Calu3 (cell line): ENCODE measurements at regions not wholly inside any gene's neighbourhood (a gene's known extent, or its start where the extent isn't known, plus 50 kb on each side); places are given as distances from the start of the nearest gene placed in this dataset.
"Not testable (repeated sequence)": the region's sequence is repeated elsewhere in the genome, so short reads cannot be mapped to it uniquely, and the experiment has no call there.

Experiments
- BruUV-seq: library from RNA; stranded (reverse); fragments of 400-500 nt; replicated peaks from 2 replicates; lab custom pipeline; 2021; lab: Mats Ljungman, UMichigan
- CTCF ChIA-PET: fragments of 300-600 bp; sonication (Branson Sonifier 250); formaldehyde crosslinking; loops from one replicate; lab custom pipeline; 2022; ENCODE audit warnings: antibody characterized with exemption; lab: Charles Lee
- DNase-seq: peaks from one replicate; pipeline ENCODE4 v3.0.0; 2022
- H3K27ac Mint-ChIP-seq: one replicate; pipeline ENCODE4 v1.8.0; 2022; ENCODE audit warnings: mixed read lengths; ENCODE audit not compliant: unreplicated experiment
- H3K27me3 Mint-ChIP-seq: one replicate; pipeline ENCODE4 v1.8.0; 2022; ENCODE audit warnings: mixed read lengths; ENCODE audit not compliant: unreplicated experiment
- H3K36me3 Mint-ChIP-seq: one replicate; pipeline ENCODE4 v1.8.0; 2022; ENCODE audit warnings: mild to moderate bottlenecking, moderate library complexity, mixed read lengths; ENCODE audit not compliant: insufficient read depth, unreplicated experiment
- H3K4me1 Mint-ChIP-seq: one replicate; pipeline ENCODE4 v1.8.0; 2022; ENCODE audit warnings: mild to moderate bottlenecking, low read depth, mixed read lengths; ENCODE audit not compliant: unreplicated experiment
- H3K4me3 Mint-ChIP-seq: one replicate; pipeline ENCODE4 v1.8.0; 2022; ENCODE audit warnings: mild to moderate bottlenecking, low read depth, moderate library complexity, mixed read lengths; ENCODE audit not compliant: unreplicated experiment
- H3K9me3 Mint-ChIP-seq: one replicate; pipeline ENCODE4 v1.8.0; 2022; ENCODE audit warnings: low read depth, mixed read lengths; ENCODE audit not compliant: unreplicated experiment
- intact Hi-C: fragments of 100-400 bp; cut with micrococcal nuclease; formaldehyde crosslinking; loops from one replicate; pipeline ENCODE4 v1.10.0; 2022; ENCODE audit not compliant: unreplicated experiment
- TF ChIP-seq, protein P1 (sequence below): fragments of 200-600 bp; IDR thresholded peaks from one replicate; pipeline ENCODE4 v1.8.0; 2022; ENCODE audit warnings: antibody characterized with exemption; ENCODE audit not compliant: unreplicated experiment

DNA sequence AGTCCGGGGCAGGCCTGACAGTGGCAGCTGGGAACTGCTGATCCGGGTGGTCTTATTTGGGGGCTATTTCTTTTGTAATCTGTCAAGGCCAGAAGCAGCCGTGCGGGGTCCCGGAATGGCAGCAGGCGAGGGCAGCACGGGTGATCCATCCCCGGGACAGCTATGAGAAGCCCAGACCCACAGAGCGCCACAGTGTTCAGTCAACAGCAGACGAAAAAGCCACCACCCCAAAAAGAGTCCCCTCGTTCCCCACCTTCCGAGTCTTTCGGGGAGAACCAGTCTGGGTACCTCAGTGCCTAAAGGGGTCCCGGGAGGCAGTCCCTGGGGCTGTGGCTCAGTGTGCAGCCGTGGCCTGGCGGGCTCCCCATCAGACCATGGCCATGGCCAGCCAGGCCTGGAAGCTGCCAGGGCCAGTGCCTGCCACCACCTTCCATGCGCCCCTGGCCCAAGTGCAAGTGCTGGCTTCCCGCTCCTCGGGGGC, 125.1 kb upstream of the KCTD7 start:
- no peaks in the 10 kb centered on the region for H3K4me1 Mint-ChIP-seq
- DNase-seq = no peak
- H3K4me3 Mint-ChIP-seq = no peak overlapping the region
- CTCF ChIA-PET = interaction anchor here (0.5 kb wide), 1 partner anchor 12 kb away, joined by 3 read pairs; no protein-coding TSS in a partner anchor
- H3K27me3 Mint-ChIP-seq = peaks cover 18% of the 10 kb centered on the region
- H3K36me3 Mint-ChIP-seq = no peaks in the 10 kb centered on the region
- BruUV-seq = no TSS peak
- no peak overlapping the region for H3K27ac Mint-ChIP-seq
- H3K9me3 Mint-ChIP-seq = no peaks in the 10 kb centered on the region
- TF ChIP-seq, protein P1, sequence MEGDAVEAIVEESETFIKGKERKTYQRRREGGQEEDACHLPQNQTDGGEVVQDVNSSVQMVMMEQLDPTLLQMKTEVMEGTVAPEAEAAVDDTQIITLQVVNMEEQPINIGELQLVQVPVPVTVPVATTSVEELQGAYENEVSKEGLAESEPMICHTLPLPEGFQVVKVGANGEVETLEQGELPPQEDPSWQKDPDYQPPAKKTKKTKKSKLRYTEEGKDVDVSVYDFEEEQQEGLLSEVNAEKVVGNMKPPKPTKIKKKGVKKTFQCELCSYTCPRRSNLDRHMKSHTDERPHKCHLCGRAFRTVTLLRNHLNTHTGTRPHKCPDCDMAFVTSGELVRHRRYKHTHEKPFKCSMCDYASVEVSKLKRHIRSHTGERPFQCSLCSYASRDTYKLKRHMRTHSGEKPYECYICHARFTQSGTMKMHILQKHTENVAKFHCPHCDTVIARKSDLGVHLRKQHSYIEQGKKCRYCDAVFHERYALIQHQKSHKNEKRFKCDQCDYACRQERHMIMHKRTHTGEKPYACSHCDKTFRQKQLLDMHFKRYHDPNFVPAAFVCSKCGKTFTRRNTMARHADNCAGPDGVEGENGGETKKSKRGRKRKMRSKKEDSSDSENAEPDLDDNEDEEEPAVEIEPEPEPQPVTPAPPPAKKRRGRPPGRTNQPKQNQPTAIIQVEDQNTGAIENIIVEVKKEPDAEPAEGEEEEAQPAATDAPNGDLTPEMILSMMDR = no peak
- intact Hi-C loops = no loop called here

DNA sequence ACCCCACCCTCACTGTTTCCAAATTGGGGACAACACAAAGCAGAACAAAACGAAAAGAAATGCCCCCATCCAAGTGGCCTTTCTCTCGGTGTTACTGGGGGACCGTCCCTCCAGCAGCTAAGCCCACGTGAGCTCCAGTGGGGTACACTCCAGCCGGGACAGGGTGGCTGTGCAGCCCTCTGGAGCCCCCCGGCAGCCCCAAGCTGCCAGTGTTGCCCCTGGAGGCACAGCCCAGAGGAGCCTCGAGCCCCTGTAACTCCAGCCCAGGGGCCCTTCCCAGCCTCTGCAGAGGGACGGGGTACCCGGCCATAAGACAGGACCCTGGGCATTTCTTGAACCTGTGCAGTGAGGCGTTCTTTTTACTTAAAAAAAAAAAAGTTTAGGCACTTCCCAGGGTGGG, 124.5 kb upstream of the KCTD7 start:
- Mint-ChIP-seq H3K4me3 (no peak overlapping the region), H3K27me3 (peaks cover 18% of the 10 kb centered on the region), H3K9me3 (no peaks in the 10 kb centered on the region), H3K4me1 (no peaks in the 10 kb centered on the region), H3K27ac (no peak overlapping the region), H3K36me3 (no peaks in the 10 kb centered on the region)
- no TSS peak for BruUV-seq
- CTCF ChIA-PET = interaction anchor here (0.5 kb wide), 1 partner anchor 11 kb away, joined by 3 read pairs; no protein-coding TSS in a partner anchor
- intact Hi-C loops = no loop called here
- no peak for DNase-seq
- TF ChIP-seq, protein P1 = no peak

DNA sequence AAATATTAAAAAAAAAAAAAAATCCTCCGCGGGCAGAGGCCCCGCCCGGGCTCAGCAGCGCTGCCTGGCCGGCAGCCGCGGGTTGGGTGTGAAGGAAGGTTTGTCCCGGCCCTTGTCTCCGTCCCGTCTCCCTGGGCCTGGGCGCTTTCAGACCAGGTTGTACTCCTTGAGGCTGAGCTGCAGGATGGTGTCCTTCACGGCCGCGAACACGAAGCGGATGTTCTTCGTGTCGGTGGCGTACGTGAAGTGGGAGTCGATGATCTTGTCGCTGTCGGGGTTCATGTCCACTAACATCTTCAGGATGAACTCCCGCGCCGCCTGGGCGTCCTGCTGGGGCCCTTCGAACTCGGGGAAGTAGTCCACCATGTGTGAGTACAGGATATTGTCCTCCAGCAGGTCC, 123.7 kb upstream of the KCTD7 start:
- no peak for DNase-seq
- H3K9me3 Mint-ChIP-seq = no peaks in the 10 kb centered on the region
- no peak overlapping the region for H3K27ac Mint-ChIP-seq
- no peaks in the 10 kb centered on the region for H3K4me1 Mint-ChIP-seq
- no peak overlapping the region for H3K4me3 Mint-ChIP-seq
- BruUV-seq = no TSS peak
- no peaks in the 10 kb centered on the region for H3K36me3 Mint-ChIP-seq
- TF ChIP-seq, protein P1 = no peak
- intact Hi-C loops = no loop called here
- H3K27me3 Mint-ChIP-seq = peaks cover 18% of the 10 kb centered on the region
- CTCF ChIA-PET = no interaction called here

DNA sequence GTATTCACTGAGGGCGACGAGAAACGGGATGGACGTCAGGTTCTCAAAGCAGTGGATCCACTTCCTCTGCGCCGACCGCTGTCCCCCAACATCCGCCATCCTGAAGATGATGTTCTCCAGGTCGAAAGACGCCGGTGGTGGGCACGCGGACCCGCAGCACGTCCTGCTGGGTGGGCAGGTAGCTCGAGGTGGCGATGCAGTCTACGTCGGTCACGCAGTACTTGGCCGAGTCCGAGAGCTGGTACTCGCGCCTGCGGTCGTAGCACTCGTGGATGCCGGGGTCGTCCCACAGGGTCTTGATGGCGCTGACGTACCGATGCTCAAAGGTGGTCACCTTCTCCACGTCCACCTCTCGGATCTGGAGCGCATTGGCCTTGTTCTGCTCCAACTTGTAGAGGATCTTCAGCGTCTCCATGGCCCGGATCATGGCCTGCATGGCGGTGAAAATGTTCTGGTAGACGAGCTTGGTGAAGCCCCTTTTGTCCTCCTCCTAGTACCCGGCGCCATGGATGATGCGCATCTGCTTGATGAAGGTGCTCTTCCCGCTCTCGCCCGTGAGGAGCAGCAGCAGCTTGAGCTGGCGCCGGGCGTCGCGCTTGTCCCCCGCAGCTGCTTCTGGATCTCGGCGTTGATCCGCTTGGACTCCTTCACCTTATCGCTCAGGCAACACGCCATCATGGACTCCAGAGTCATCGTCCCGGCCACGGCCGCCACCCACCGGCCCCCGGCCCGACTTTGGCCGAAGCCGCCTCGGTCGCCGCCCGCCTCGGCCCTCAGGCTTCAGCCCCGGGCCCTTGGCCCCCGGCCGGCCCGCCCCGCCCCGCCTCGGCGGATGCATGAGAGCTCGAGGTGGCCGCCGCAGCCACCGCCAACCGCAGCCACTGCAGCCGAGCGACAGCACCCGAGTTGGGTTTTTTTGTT, 122.9 kb upstream of the KCTD7 start:
- H3K4me1 Mint-ChIP-seq = no peaks in the 10 kb centered on the region
- H3K36me3 Mint-ChIP-seq = no peaks in the 10 kb centered on the region
- H3K27ac Mint-ChIP-seq = no peak overlapping the region
- no TSS peak for BruUV-seq
- TF ChIP-seq, protein P1 = no peak
- H3K9me3 Mint-ChIP-seq = no peaks in the 10 kb centered on the region
- peak overlapping the region; percentile 26 for H3K4me3 Mint-ChIP-seq
- intact Hi-C loops = no loop called here
- peaks cover 18% of the 10 kb centered on the region for H3K27me3 Mint-ChIP-seq
- no peak for DNase-seq
- CTCF ChIA-PET = no interaction called here

DNA sequence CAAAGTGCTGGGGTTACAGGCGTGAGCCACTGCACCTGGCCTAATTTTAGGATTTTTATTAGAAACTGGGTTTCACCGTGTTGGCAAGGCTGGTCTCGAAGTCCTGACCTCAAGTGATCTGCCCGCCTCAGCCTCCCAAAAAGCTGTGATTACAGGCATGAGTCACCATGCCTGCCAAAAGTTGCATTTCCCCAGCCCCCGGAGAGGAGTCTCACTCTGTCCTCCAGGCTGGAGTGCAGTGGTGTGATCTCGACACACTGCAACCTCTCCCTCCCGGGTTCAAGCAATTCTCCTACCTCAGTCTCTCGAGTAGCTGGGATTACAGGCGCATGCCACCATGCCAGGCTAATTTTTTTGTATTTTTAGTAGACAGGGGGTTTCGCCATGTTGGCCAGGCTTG, 122.0 kb upstream of the KCTD7 start:
- H3K36me3 Mint-ChIP-seq, CTCF ChIA-PET, H3K4me1 Mint-ChIP-seq, H3K27ac Mint-ChIP-seq, intact Hi-C loops, BruUV-seq, H3K4me3 Mint-ChIP-seq, DNase-seq, H3K9me3 Mint-ChIP-seq: not testable (repeated sequence)
- peaks cover 18% of the 10 kb centered on the region for H3K27me3 Mint-ChIP-seq
